ENCODE measurements at regions not wholly inside any gene's neighbourhood (a gene's known extent, or its start where the extent isn't known, plus 50 kb on each side); places are given as distances from the start of the nearest gene placed in this dataset.

DNA sequence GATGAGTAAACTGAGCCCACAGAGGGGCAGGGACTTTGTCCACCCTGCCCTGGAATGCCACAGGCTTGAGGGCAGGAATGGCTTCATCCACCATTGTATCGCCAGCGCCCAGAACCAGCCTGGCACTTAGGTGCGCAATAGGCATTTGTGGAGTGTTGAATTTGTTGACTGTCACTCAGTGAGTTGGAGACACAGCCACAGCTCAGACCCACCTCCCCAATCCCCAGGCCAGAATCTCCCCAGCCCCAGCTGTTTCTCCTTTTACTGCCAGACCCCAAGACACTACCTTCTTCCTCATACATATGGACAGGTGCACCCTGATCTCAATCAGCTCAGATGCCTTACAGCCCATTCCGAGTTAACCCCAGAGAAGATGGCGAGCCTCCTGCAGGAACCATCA is 674.5 kb downstream of the MATN1 start:
- DNase-seq (ENCODE audit: low spot score): no peak

DNA sequence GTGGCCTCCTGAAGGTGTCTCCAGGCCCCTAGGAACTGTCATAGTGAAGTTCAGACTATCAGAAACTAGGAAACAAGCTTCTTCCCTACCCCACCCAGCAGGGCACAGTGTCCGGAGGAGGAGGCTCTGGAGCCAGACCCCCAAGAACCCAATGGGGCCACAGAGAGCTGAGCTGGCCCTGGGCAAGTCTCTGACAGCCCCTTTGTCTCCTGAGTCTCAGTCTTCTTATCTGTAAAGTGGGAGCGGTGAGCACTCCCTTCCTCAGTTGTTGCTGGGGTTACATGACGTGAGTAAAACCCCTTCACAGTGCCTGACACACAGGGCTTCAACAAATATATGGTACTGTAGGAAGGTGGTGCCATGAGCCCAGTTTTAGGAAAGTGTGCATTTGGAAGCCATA is 675.8 kb downstream of the MATN1 start:
- DNase-seq (ENCODE audit: low spot score): no peak

DNA sequence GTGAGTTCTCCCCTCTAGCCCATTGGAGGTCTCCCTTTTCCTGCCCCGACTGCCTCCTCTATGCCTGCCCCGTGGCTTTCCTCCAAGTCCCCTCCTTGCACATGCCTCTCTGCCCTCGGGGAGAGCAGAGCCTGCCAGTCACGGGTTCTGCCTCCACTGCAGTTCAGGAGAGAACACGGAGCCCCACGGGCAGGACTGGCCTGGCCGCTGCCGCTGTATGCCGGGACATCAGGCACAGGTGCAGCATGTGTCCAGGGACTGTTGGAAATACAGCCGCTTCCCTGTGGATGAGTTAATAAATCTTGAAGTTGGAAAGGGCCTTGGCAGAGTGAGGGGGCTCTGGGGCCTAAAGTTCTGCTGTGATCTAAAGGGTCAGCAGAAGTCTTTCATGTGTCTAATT is 676.6 kb downstream of the MATN1 start:
- no peak for DNase-seq (ENCODE audit: low spot score)

DNA sequence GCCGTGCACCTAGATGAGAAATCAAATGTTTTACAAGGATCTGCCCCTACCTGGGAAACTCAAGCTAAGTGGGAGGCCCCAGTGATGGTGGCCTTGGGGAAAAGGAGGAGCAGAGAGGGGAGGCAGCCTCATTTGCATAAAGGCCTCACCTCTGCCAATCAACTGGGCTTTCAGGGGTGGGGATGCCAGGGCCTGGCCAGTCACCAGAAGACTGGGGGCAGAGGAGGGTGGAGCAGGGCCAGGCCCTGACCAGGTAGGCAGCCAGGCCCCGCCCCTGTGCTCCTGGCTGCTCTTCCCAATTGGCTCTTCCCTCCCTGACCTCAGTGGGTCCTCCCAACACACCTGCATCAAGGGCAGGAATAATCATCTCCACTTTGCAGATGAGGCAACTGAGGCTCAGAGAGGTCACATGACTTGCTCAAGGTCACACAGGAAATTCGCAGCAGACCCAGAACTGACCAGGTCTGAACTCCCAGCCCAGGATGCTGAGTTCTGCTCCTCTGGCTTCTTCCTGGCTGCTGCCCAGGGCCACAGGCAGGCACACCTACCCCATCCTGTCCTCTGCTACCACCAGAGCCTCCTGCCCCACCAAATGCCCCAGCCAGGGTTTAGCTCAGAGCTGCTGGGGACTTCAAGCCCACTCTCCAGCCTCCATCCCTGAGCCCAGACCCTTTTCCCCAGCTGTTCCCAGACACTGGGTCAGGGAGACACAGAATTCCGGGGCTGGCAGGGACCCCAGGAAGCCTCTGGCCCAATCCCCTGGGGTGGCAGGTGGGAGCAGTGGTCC is 677.9 kb downstream of the MATN1 start:
- no peak for DNase-seq (ENCODE audit: low spot score)

DNA sequence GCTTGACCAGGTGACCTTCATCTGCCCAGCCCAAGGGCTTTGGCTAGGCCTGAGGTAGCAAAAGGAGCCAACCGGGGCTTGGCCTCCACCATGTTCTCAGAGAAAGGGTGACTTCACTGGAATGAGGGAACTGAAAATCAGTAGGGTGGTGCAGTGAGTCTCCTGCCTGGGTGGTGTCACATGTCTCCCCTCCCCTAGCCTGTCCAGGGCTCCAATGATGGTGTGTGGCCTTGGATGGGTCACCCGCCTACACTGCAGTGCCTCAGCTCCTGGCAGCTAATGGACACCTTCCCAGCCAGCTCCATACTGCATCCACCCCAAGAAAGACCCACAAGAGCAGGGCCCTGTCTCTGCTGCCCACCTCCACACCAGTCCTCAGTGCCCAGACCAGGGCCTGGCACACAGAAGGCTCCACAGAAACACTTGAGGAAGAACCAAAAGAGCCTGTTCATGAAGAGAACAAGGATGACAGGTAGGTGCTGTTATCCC is 678.7 kb downstream of the MATN1 start:
- no peak for DNase-seq (ENCODE audit: low spot score)

DNA sequence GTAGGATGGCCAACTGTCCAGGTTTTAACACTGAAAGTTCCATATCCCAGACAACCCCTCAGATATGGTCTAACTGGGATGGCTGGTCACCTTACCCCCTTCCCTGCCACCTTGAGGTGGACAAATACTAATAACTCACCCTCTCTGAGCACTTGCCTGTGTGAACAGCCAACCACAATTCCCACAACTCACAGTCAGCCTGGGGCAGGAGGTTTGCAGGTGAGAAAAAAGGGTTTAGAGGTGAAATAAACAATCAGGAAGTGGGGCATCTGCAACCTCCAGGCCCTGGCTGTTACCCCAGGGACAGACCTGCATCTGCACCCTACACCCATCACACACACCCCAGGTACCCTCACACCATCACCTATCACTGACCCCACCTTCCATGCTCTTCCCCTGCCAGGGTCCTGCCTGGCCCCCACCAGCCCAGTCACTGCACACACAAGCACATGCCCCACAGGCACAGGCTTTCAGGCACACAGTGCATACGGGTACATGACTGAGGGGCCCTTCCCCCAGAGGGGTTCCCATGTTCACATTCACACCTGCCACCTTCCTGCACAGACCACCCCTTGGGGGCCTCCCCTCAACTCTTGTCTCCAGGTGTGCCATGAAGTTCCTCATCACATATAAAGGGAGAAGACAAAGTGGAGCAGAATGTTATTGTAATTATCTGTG is 679.5 kb downstream of the MATN1 start:
- no peak for DNase-seq (ENCODE audit: low spot score)

DNA sequence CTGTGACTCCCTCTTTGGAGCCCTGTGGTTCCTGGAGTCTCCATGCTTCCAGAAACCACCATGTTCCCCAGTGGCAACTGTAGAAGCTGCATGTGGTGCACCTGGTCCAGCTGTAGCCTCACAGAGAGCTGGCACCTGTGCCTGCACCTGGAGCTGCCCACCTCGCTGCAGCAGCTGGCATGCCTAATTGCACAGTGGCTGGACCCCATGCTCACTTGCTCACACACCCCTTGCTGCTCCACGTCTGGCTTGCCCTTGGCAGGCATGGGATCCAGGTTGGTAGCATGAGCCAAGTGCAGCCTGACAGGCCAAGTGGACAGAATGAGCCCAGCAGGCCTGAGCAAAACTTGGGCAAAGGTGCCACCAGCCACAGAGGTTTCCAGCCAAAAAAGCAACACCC is 680.1 kb downstream of the MATN1 start:
- DNase-seq (ENCODE audit: low spot score): no peak

DNA sequence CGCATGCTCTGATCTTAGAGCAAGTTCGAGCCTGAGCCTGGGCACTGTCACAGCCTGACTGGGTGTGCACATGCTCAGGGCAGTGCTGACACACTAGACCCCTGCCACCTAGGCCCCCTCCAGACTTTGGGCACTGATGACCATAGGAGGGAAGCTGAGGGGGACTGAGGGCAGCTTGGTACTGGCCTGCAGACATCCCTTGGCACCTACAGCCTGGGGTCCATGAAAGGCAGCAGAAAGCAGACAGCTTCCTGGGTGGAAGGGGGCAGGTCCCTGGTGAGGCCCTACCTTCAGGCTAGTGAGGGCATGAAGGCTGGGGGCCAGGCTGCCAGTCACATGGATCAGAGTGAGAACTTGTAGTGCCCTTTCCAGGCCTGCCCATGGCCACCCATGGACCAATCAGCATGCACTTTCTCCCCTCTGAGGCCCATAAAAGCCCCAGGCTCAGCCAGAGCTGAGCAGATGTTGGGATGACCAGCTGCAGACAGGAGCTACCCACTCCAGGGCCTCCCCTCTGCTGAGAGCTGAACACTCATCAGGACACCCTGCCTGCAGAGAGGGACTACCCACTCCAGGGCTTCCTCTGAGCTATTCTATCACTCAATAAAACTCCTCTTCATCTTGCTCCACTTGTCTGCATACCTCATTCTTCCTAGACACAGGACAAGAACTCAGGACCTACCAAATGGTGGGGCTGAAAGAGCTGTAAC is 680.8 kb downstream of the MATN1 start:
- no peak for DNase-seq (ENCODE audit: low spot score)

DNA sequence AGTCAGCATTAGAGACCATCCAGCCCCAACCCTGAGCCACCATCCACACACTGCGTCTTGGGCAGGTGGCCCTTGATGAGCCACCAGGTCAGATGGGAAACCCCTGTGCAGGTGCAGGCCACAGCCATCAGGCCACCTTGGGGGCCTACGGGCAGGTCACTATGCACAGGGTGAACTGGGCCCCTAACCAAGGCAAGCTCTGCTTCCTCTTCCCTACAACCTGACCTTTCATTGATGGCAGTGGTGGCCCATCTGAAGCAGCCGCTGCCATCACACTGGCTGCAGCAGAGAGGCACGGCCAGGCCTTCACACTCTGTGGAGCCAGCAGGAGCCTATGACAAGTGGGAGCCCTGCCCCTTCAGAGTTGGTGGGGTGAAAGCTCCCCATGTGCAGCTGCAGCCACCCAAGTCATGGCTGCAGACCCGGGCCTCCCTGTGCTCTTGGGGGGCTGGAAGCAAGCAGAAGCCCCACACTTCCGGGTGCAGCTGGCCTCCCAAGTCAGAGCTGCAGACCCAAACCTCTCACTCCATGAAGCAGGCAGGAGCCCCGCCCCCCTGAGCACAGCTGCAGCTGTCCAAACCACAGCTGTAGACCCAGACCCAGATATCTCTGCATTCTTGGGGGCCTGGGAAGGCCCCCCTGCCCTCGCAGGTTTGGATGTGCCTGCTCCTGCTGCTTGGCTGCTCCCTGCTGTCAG is 681.5 kb downstream of the MATN1 start:
- no peak for DNase-seq (ENCODE audit: low spot score)

DNA sequence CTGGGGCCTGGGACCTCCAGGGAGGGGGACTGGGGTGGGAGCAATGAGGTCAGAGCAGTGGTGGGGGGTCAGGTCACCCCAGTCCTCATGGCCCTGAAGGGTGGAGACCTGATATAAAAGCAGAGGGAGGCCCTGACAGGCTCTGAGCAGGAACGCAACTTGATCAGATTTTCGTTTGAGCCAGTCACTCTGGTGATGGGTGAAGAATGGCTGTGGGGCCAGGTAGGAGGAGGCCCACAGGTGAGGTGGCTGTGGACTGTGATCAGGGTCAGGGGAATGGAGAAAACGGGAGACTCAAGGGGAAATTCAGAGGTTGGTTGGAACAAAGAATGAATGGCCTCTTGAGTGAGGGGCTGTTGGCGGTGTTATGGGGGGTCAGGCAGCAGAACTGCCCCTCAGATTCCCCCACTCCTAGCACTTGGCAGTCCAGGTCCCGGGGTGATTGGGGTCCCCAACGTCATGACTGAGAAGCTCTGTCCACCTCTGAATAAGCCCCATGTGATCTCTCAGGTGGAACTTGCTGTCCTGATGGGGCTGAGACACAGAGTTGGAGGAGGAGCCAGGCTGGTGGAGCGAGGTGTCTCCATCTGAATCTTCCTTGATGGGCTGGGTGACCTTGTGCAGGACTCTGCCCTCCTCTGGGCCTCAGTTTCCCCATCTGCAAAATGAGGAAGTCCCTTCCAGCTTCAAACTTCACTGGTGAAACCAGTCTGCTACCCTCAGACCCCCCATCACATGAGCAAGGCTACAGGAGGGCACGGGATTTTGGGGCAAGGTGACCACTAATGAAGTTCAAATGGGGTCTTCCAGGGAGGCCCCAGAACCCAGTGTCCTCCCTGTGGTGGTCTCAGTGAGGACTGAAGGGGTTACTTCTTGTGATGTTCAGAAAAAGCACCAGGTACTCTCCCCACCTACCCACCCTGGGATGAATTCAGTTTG is 683.0 kb downstream of the MATN1 start:
- DNase-seq (ENCODE audit: low spot score): no peak

DNA sequence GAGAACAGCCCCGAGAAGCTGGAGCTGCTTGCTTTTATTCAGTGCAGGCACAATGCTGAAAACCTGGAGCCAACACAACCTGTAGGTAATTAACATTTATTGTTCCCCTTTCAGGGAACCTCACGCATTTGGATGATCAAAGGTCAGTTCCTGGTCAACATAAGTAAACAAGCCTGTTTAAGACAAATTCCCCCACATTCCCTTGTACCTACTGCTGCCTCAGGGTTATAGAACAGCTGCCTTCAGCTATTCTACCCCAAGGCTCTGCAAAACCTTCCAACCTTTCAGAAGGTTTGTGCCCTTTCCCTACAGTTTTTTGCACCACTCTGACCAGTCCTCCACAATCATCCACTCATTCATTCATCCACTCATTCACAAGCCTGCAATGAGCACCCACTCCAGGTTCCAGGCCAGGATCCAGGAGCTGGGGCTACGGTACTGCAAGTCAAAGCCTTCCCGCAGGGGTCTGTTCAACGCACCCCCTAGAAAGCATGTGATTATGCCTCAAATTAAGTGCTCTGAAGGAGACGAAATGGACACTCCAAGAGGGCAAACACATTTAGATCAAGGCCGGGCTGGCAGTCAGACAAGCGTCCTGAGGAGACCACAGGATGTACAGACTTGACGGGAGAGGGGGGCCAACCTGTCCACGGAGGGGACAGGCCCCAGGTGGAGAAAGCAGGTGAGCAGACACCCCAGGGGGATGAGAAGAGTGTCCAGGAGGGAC is 683.9 kb downstream of the MATN1 start:
- DNase-seq (ENCODE audit: low spot score): no peak

DNA sequence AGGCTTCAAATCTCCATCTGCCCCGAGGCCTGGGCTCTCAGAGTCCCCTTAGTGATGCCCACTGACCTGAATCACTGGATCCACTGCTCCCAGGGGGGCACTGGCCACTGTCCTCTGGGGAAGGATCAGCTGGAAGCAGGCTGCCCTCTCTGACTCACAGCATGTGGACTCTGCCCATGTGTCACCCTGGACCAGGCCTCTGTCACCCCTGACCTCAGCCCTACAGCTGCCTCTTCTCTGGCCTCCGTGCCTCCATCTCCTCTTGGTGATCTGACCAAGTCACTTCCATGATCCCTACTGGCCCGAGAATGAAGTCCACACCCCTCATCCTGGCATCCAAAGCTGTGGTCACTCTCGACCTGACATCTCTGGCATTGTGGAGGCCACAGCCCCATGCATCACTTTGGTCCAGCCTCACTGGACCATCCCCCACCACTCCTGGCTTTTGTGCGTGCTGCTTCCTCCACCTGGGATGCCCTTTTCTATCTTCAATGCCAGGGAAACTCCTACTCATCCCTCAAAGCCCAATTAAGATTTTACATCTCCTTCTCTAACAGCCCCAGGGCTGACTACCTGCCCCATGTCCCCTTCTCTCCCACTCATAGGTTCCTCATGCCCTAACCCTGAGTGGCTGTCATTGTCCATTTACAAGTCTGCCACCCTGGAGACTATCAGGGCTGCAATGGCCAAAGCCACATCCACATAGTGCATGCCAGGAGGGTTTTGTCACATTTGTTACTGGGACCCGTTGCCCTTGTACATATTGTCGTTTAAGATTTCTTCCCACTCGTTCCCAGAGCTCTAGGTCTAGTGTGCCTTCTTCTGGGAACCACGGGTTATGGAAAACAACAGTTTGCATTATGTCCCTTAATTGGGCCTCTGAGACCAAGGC is 685.0 kb downstream of the MATN1 start:
- no peak for DNase-seq (ENCODE audit: low spot score)

DNA sequence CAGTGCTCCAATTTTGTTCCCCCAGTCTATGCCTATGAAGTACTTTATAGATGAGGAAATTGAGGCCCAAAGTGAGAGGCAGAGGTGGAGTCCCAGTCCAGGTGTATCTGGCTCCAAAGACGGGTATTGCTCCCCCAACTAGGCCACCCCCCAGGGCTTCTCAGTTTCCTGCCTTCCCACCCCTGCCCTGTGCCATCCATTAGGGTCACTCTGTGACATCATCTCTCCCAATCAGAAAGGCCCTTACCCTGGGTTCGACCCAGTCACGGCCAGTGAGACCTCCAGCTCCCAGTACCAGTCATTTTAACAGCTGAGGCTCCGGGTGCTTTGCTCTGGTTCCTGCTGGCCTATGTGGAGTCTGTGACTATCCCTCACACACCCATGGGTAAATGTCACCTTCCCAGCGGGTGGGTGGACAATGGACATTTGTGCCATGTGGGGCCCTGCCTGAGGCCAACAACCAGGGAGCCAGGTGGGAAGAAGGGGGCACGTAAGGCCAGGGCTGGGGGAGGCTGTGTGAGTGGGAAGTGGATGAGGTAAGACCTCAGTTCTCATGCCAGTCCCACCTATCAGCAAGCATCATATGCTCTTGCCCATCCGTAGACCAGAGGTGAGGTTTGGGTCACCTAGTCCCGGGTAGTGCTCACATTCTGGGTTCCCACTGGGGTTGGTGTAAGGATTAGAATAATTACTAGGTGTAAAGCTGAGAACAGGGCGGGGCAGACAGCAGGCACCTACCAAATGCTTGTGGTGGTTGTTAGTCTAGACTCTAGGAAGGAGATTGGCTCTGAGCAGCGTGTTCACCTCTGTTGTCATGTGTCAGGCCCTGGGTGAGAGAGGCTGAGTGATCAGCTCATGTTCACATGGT is 685.9 kb downstream of the MATN1 start:
- no peak for DNase-seq (ENCODE audit: low spot score)

DNA sequence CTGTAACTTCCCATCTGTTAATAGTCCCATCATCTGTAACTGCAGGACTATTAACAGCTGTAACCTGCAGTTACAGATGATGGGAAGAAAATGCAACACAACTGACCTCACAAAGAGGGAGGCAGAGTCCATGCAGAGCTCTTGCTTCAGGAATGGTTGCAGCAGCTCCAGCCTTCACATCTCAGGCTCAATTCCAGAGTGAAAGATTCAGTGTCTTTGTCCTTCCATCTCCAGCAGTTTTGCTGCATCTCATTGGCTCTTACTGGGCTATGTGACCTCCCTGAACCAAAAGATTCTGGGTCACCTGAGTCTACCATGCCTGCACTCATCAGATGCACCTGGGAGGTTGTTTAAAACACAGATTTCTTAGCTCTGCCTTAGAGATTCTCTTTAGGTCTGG is 686.7 kb downstream of the MATN1 start:
- DNase-seq (ENCODE audit: low spot score): no peak

DNA sequence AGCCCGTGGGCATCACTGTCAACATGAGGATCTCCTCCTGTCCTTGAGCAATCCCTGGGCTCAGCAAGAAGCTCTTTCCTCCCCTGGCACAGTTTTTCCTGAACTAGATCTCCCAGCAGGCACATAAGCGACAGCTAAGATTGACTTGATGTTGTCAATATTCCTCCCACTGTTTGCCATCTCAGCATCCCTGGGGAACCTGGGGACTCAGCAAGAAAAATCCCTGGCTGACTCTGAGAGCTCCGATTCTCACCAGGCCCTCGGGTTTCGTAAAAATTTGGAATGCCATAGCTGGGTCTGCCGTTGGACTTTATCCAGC is 687.2 kb downstream of the MATN1 start:
- DNase-seq (ENCODE audit: low spot score): no peak

DNA sequence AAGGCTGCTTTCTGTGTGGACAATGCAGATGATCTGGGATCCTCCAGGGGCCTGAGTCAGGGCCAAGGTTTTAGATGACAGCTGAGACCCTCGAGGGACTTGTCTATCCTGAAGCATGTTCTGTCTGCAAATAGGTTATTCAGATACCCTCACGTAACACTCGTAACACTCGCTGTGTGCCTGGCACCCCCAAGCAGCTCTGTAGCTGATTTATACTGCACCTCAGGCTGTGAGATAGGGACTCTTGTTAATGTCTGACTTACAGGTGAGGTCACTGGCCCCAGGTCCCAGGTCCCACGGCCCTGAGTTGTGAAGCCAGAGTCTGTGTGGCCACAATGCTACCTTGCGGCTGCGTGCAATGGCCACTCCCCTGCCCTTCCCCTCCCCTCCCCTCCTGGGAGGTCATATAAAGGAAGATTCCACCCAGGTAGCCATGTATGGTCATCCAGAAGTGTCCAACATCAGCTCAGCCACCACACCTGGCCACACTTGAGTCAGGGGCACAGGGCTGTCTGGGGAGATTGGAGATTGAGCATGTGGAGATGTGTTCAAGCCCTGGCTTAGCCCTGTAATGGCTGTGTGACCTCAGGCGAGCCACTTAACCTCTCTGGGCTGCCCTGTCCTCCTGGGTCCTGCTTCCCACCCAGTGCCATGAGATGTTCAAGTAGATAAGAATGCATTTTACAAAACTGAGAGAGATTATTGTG is 687.7 kb downstream of the MATN1 start:
- no peak for DNase-seq (ENCODE audit: low spot score)

DNA sequence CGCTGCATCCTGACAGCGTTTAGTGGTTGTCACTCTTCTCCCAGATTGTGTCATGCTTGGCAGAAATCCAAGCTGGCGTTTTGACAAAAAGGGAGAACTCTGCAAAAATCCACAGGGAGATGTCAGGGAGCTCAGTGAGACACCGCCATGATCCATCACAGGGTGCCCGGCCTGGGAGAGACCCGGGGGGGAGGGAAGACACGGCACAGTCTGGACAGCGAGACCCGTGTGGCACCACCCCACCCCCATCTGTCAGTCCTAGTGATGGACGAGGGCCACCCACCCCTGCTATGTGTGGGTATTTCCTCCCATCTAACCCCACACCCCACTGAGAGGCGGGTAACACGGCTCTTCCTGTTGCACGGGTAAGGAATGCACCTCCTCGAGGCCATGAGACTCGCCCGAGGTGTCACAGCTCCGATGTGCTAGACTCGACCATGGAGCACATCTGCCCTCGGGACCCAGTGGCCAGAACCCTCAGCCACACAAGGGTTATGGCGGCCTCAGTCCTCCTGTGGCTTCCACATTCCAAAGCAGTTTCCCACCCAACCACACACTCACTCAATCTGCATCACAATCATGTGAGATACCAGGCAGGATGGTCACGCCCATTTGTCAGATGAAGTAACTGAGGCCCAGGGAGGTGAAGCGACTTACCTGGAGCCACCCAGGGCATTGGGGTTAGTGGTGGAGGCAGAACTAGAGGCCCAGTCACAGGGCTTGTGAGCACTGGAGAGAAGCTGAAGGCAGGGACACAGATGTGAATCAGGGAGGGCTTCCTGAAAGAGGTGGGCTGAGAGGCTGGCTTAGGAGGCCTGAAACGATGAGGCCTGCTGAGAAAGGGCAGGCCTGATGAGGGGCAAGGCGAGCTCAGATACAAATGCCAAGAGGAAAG is 688.5 kb downstream of the MATN1 start:
- no peak for DNase-seq (ENCODE audit: low spot score)
